ENCODE measurements at regions not wholly inside any gene's neighbourhood (a gene's known extent, or its start where the extent isn't known, plus 50 kb on each side); places are given as distances from the start of the nearest gene placed in this dataset.

- no peaks in the 10 kb centered on the region for H3K4me1 ChIP-seq
- in situ Hi-C loops (cut with MboI; ENCODE audit: low sequenced_read_pairs in 4 of 4) (no loop called here), intact Hi-C loops (cut with DNase I; ENCODE audit: low total_unique reads) (no loop called here)
Observed at GRCh38 chr10:120658943-120659885, 191.9 kb upstream of the WDR11 start.

GRCh38 chr10:120666308-120666707 lies 184.9 kb upstream of the WDR11 start:
- H3K36me3 ChIP-seq = no peaks in the 10 kb centered on the region
- no peak for TF ChIP-seq POLR2A (IDR thresholded peaks at IDR 0.05)
- TF ChIP-seq, protein P1, sequence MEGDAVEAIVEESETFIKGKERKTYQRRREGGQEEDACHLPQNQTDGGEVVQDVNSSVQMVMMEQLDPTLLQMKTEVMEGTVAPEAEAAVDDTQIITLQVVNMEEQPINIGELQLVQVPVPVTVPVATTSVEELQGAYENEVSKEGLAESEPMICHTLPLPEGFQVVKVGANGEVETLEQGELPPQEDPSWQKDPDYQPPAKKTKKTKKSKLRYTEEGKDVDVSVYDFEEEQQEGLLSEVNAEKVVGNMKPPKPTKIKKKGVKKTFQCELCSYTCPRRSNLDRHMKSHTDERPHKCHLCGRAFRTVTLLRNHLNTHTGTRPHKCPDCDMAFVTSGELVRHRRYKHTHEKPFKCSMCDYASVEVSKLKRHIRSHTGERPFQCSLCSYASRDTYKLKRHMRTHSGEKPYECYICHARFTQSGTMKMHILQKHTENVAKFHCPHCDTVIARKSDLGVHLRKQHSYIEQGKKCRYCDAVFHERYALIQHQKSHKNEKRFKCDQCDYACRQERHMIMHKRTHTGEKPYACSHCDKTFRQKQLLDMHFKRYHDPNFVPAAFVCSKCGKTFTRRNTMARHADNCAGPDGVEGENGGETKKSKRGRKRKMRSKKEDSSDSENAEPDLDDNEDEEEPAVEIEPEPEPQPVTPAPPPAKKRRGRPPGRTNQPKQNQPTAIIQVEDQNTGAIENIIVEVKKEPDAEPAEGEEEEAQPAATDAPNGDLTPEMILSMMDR (IDR thresholded peaks at IDR 0.05 in 4 of 5, conservative IDR thresholded peaks at IDR 0.05 in 1 of 5) = no peak
- no peak overlapping the region for H3K27ac ChIP-seq
- H3K9me3 ChIP-seq = no peaks in the 10 kb centered on the region
- DNase-seq (no peak), ATAC-seq (no peak)
- intact Hi-C loops (cut with DNase I; ENCODE audit: low total_unique reads) (no loop called here), in situ Hi-C loops (cut with MboI; ENCODE audit: low sequenced_read_pairs in 4 of 4) (no loop called here)
- no peak overlapping the region for H3K4me3 ChIP-seq
- no peaks in the 10 kb centered on the region for H3K27me3 ChIP-seq
- H3K4me1 ChIP-seq = no peaks in the 10 kb centered on the region

More at GRCh38 chr10:120658943-120659885, 191.9 kb upstream of the WDR11 start:
- DNase-seq = no peak
- no peak overlapping the region for H3K4me3 ChIP-seq
- H3K27me3 ChIP-seq = no peaks in the 10 kb centered on the region
- TF ChIP-seq POLR2A (IDR thresholded peaks at IDR 0.05) = no peak
- TF ChIP-seq, protein P1 (IDR thresholded peaks at IDR 0.05 in 4 of 5, conservative IDR thresholded peaks at IDR 0.05 in 1 of 5) = no peak
- H3K36me3 ChIP-seq = no peaks in the 10 kb centered on the region
- H3K9me3 ChIP-seq = no peaks in the 10 kb centered on the region
- no peak overlapping the region for H3K27ac ChIP-seq
- no peak for ATAC-seq

DNA sequence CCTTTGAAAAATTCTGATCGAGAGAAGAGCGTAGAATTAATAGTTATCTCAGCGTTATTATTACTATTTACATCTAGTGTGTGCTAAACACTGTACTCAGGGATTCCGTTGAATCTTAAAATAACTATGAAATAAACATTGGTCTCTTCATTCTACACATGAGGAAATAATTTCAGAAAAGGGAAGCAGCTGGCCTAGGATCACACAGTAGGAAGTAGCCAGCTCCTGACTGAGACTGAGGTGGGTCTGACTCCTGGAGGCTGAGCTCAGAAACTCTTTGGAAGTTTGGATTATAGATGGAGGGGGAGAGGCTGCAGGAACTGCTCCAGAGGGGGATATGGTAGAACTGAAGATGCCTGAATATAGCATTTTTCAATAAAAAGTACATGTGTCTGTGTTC lies 183.9 kb upstream of the WDR11 start:
- Histone ChIP-seq H3K27ac (no peak overlapping the region), H3K27me3 (no peaks in the 10 kb centered on the region), H3K9me3 (no peaks in the 10 kb centered on the region), H3K4me1 (no peaks in the 10 kb centered on the region), H3K4me3 (no peak overlapping the region), H3K36me3 (no peaks in the 10 kb centered on the region)
- TF ChIP-seq, protein P1 (IDR thresholded peaks at IDR 0.05 in 4 of 5, conservative IDR thresholded peaks at IDR 0.05 in 1 of 5) = no peak
- TF ChIP-seq POLR2A (IDR thresholded peaks at IDR 0.05) = no peak
- ATAC-seq = no peak
- intact Hi-C loops (cut with DNase I; ENCODE audit: low total_unique reads) = no loop called here
- no peak for DNase-seq
- in situ Hi-C loops (cut with MboI; ENCODE audit: low sequenced_read_pairs in 4 of 4) = no loop called here

DNA sequence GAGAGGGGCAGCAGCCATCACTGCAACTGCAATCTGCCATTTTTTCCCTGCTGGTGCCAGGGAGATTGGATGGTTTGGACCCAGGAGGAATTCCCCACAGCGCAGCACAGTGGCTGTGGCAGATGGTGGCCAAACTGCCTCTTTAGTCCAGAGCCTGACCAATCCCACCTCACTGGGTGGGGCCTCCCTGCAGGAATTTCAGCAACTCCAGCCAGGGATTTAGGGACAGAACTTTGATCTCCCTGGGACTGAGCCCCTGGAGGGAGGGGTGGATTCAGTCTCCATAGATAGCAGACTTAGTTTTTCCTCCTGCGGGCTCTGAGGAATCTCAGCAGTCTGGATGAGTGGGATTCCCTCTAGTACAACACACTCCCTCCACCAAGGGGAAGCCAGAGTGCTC lies 179.7 kb upstream of the WDR11 start:
- in situ Hi-C loops (cut with MboI; ENCODE audit: low sequenced_read_pairs in 4 of 4) (no loop called here), intact Hi-C loops (cut with DNase I; ENCODE audit: low total_unique reads) (no loop called here)
- no peaks in the 10 kb centered on the region for H3K9me3 ChIP-seq
- H3K4me1 ChIP-seq = no peaks in the 10 kb centered on the region
- no peak for ATAC-seq
- no peaks in the 10 kb centered on the region for H3K27me3 ChIP-seq
- H3K36me3 ChIP-seq = no peaks in the 10 kb centered on the region
- TF ChIP-seq POLR2A (IDR thresholded peaks at IDR 0.05) = no peak
- TF ChIP-seq, protein P1 (IDR thresholded peaks at IDR 0.05 in 4 of 5, conservative IDR thresholded peaks at IDR 0.05 in 1 of 5) = no peak
- H3K4me3 ChIP-seq = no peak overlapping the region
- no peak overlapping the region for H3K27ac ChIP-seq
- DNase-seq = no peak

Data from gastrocnemius medialis (tissue), 4 donors.